Stimulated activated naive CD4-positive, alpha-beta T cell treated with Interleukin-2 at 50 U/mL for 16 hours (primary cell): ENCODE measurements at regions not wholly inside any gene's neighbourhood (a gene's known extent, or its start where the extent isn't known, plus 50 kb on each side); places are given as distances from the start of the nearest gene placed in this dataset.

Source experiments
- DNase-seq: peaks from one replicate; lab custom pipeline; 2025; lab: John Stamatoyannopoulos, UW

GRCh38 chr11:11789735-11790369 lies 51.9 kb upstream of the USP47 start:
- DNase-seq: no peak

GRCh38 chr11:11788063-11788710 lies 53.6 kb upstream of the USP47 start:
- no peak for DNase-seq

- peak; percentile 52 for DNase-seq
Measured at GRCh38 chr11:11787305-11788062, 54.3 kb upstream of the USP47 start.

GRCh38 chr11:11786771-11787170 lies 55.0 kb upstream of the USP47 start:
- DNase-seq: no peak

GRCh38 chr11:11786234-11786633 lies 55.5 kb upstream of the USP47 start:
- DNase-seq: no peak

- no peak for DNase-seq
Measured at GRCh38 chr11:11782532-11783110, 59.2 kb upstream of the USP47 start.

- no peak for DNase-seq
Measured at GRCh38 chr11:11780858-11781257, 60.9 kb upstream of the USP47 start.

- no peak for DNase-seq
Measured at GRCh38 chr11:11779975-11780374, 61.8 kb upstream of the USP47 start.

- no peak for DNase-seq
Measured at GRCh38 chr11:11777897-11778296, 63.9 kb upstream of the USP47 start.

GRCh38 chr11:11776714-11777113 lies 65.1 kb upstream of the USP47 start:
- DNase-seq: no peak

- DNase-seq: no peak
Measured at GRCh38 chr11:11774928-11775327, 66.8 kb upstream of the USP47 start.

GRCh38 chr11:11772865-11773515 lies 68.8 kb upstream of the USP47 start:
- no peak for DNase-seq

GRCh38 chr11:11770921-11771486 lies 70.8 kb upstream of the USP47 start:
- no peak for DNase-seq

- no peak for DNase-seq
Measured at GRCh38 chr11:11770296-11770695, 71.5 kb upstream of the USP47 start.

- no peak for DNase-seq
Measured at GRCh38 chr11:11769782-11770181, 72.0 kb upstream of the USP47 start.

- no peak for DNase-seq
Measured at GRCh38 chr11:11769362-11769761, 72.4 kb upstream of the USP47 start.

GRCh38 chr11:11764423-11764803 lies 77.4 kb upstream of the USP47 start:
- DNase-seq: no peak

- DNase-seq: no peak
Measured at GRCh38 chr11:11763796-11764422, 77.9 kb upstream of the USP47 start.

GRCh38 chr11:11760838-11761237 lies 80.9 kb upstream of the USP47 start:
- no peak for DNase-seq

- DNase-seq: no peak
Measured at GRCh38 chr11:11758603-11759196, 83.1 kb upstream of the USP47 start.

- no peak for DNase-seq
Measured at GRCh38 chr11:11757909-11758308, 83.9 kb upstream of the USP47 start.
